ENCODE measurements at regions not wholly inside any gene's neighbourhood (a gene's known extent, or its start where the extent isn't known, plus 50 kb on each side); places are given as distances from the start of the nearest gene placed in this dataset.

DNA sequence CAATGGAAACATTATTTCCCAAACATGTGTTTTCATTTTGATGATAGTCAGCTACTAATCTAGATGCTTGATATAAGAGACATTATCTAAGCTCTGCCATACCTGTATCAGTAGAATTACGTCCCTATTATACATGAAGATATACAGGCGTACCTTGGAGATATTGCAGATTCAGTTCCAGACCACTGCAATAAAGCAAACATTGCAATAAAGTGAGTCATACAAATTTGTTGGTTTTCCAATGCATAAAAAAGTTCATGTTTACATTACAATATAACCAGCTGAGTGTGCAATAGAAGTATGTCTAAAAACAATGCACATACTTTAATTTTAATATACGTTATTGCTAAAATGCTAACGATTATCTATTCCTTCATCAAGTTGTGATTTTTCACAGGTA is 236.0 kb upstream of the ZNF717 start (continued):
- TF ChIP-seq, protein P1, sequence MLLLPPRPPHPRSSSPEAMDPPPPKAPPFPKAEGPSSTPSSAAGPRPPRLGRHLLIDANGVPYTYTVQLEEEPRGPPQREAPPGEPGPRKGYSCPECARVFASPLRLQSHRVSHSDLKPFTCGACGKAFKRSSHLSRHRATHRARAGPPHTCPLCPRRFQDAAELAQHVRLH (tag by site-specific recombination; IDR thresholded peaks at IDR 0.05) = no peak
- TF ChIP-seq FEZF1 (tag by site-specific recombination; IDR thresholded peaks at IDR 0.05) = no peak

DNA sequence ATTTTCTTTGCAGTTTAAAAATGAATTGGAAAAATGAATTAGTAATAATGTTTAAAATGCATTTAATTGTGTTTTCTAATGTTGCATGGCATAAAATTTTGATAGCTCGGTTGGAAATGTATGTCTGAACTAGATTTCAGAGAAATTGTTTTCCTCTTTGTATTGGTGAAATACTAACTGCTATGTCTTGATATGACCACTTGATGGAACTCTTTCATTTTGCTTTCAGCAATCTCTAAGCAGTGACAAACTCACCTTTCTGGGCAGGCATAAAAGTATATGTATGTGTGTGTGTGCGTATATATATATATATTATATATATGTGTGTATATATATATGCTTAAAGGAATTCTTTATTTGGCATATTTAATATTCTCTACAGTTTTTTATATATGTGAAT is 239.3 kb upstream of the ZNF717 start:
- no peak overlapping the region for H3K4me3 ChIP-seq (ENCODE audit: low read depth, low read length)
- H3K9me3 ChIP-seq (ENCODE audit: control insufficient read depth, insufficient read depth, low read depth, low read length) = no peaks in the 10 kb centered on the region
- H3K36me3 ChIP-seq (ENCODE audit: control insufficient read depth in 2 of 2, insufficient read depth in 1 of 2, low read length in 2 of 2) = no peaks in the 10 kb centered on the region
- ChIA-PET POLR2A (no interaction called here), CTCF (interaction anchor here (0.7 kb wide), 1 partner anchor 12 kb away, joined by 3 read pairs; no protein-coding TSS in a partner anchor)
- H3K4me1 ChIP-seq (ENCODE audit: control insufficient read depth, insufficient read depth, low read length) = no peaks in the 10 kb centered on the region
- no peak overlapping the region for H3K27ac ChIP-seq (ENCODE audit: extremely low read depth, low read depth, low read length)
- TF ChIP-seq ZNF654 (tag by site-specific recombination; IDR thresholded peaks at IDR 0.05; ENCODE audit: low read depth) = peak; percentile 40
- no peak for TF ChIP-seq BCL11B (tag by site-specific recombination; IDR thresholded peaks at IDR 0.05; ENCODE audit: low read depth)

DNA sequence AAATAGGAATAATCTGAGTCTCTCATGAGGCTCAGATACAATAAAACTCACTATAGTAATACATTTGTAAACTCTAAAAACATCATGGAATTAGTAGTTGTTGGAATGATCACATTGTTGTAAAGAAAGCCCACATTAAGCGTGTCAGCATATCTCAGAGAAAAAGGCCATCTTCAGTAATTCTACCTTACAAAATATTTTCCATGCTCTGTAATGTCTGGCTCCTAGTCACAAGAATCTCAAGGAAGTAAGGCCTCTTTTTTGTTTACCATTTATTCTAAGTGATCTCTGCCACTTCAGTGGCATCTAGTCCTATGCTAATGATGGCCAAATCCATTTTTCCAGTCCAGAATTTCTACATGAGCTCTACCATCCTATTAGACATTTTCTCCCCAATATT is 240.2 kb upstream of the ZNF717 start:
- TF ChIP-seq ZNF416 (tag by site-specific recombination; IDR thresholded peaks at IDR 0.05) (no peak), ZNF830 (tag by site-specific recombination; IDR thresholded peaks at IDR 0.05; ENCODE audit: low read depth) (no peak), WT1 (tag by site-specific recombination; IDR thresholded peaks at IDR 0.05) (no peak), ZEB2 (tag by site-specific recombination; IDR thresholded peaks at IDR 0.05) (no peak), ZNF138 (tag by site-specific recombination; IDR thresholded peaks at IDR 0.05; ENCODE audit: borderline replicate concordance) (no peak), ZNF202 (tag by site-specific recombination; IDR thresholded peaks at IDR 0.05; ENCODE audit: borderline replicate concordance) (no peak), ZNF530 (tag by site-specific recombination; IDR thresholded peaks at IDR 0.05; ENCODE audit: low read depth) (no peak), ZFP69B (tag by site-specific recombination; IDR thresholded peaks at IDR 0.05) (no peak), ZNF596 (tag by site-specific recombination; IDR thresholded peaks at IDR 0.05) (no peak), MEIS1 (CRISPR knock-in tag; IDR thresholded peaks at IDR 0.05; ENCODE audit: borderline replicate concordance) (no peak), ZNF112 (tag by site-specific recombination; IDR thresholded peaks at IDR 0.05) (no peak), ZNF768 (tag by site-specific recombination; IDR thresholded peaks at IDR 0.05) (no peak), ZNF837 (tag by site-specific recombination; IDR thresholded peaks at IDR 0.05) (no peak), SP3 (tag by site-specific recombination; IDR thresholded peaks at IDR 0.05) (no peak), ZNF157 (tag by site-specific recombination; IDR thresholded peaks at IDR 0.05) (no peak), ZIC2 (tag by site-specific recombination; IDR thresholded peaks at IDR 0.05) (no peak), ZNF654 (tag by site-specific recombination; IDR thresholded peaks at IDR 0.05; ENCODE audit: low read depth) (no peak)
- TF ChIP-seq, protein P2, sequence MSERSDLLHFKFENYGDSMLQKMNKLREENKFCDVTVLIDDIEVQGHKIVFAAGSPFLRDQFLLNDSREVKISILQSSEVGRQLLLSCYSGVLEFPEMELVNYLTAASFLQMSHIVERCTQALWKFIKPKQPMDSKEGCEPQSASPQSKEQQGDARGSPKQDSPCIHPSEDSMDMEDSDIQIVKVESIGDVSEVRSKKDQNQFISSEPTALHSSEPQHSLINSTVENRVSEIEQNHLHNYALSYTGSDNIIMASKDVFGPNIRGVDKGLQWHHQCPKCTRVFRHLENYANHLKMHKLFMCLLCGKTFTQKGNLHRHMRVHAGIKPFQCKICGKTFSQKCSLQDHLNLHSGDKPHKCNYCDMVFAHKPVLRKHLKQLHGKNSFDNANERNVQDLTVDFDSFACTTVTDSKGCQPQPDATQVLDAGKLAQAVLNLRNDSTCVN (tag by site-specific recombination; optimal IDR thresholded peaks at IDR 0.05) = no peak
- TF ChIP-seq, protein P3, sequence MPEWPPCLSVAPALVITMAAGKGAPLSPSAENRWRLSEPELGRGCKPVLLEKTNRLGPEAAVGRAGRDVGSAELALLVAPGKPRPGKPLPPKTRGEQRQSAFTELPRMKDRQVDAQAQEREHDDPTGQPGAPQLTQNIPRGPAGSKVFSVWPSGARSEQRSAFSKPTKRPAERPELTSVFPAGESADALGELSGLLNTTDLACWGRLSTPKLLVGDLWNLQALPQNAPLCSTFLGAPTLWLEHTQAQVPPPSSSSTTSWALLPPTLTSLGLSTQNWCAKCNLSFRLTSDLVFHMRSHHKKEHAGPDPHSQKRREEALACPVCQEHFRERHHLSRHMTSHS (tag by site-specific recombination; IDR thresholded peaks at IDR 0.05) = no peak
- TF ChIP-seq, protein P4, sequence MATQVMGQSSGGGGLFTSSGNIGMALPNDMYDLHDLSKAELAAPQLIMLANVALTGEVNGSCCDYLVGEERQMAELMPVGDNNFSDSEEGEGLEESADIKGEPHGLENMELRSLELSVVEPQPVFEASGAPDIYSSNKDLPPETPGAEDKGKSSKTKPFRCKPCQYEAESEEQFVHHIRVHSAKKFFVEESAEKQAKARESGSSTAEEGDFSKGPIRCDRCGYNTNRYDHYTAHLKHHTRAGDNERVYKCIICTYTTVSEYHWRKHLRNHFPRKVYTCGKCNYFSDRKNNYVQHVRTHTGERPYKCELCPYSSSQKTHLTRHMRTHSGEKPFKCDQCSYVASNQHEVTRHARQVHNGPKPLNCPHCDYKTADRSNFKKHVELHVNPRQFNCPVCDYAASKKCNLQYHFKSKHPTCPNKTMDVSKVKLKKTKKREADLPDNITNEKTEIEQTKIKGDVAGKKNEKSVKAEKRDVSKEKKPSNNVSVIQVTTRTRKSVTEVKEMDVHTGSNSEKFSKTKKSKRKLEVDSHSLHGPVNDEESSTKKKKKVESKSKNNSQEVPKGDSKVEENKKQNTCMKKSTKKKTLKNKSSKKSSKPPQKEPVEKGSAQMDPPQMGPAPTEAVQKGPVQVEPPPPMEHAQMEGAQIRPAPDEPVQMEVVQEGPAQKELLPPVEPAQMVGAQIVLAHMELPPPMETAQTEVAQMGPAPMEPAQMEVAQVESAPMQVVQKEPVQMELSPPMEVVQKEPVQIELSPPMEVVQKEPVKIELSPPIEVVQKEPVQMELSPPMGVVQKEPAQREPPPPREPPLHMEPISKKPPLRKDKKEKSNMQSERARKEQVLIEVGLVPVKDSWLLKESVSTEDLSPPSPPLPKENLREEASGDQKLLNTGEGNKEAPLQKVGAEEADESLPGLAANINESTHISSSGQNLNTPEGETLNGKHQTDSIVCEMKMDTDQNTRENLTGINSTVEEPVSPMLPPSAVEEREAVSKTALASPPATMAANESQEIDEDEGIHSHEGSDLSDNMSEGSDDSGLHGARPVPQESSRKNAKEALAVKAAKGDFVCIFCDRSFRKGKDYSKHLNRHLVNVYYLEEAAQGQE (tag by site-specific recombination; IDR thresholded peaks at IDR 0.05) = no peak
- Histone ChIP-seq H3K4me1 (ENCODE audit: control insufficient read depth, insufficient read depth, low read length) (no peaks in the 10 kb centered on the region), H3K9me3 (ENCODE audit: control insufficient read depth, insufficient read depth, low read depth, low read length) (no peaks in the 10 kb centered on the region), H3K27ac (ENCODE audit: extremely low read depth, low read depth, low read length) (no peak overlapping the region), H3K36me3 (ENCODE audit: control insufficient read depth in 2 of 2, insufficient read depth in 1 of 2, low read length in 2 of 2) (no peaks in the 10 kb centered on the region), H3K4me3 (ENCODE audit: low read depth, low read length) (no peak overlapping the region)
- CTCF ChIA-PET = interaction anchor here (0.6 to 1.1 kb wide), 2 partner anchors 19 to 136 kb away, joined by 3 read pairs; no protein-coding TSS in a partner anchor
- POLR2A ChIA-PET = no interaction called here
